ENCODE measurements at regions not wholly inside any gene's neighbourhood (a gene's known extent, or its start where the extent isn't known, plus 50 kb on each side); places are given as distances from the start of the nearest gene placed in this dataset.
"Not testable (repeated sequence)": the region's sequence is repeated elsewhere in the genome, so short reads cannot be mapped to it uniquely, and the experiment has no call there.

DNA sequence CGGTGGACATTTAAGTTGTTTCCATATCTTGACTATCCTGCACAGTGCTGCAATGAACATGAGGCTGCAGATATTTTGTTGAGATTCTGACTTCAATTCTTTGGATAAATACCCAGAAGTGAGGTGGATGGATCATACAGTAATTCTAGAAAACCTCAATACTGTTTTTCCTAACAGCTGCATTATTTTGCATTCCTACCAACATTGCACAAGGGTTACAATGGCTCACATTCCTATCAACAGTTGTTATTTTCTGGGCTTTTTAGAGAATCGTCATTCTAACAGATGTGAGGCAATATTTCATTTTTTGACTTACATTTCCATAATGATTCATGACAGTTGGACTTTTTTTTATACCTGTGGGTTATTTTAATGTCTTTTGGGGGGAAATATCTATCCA is 716.9 kb upstream of the ANO3 start:
- DNase-seq (ENCODE audit: low spot score) = no peak

DNA sequence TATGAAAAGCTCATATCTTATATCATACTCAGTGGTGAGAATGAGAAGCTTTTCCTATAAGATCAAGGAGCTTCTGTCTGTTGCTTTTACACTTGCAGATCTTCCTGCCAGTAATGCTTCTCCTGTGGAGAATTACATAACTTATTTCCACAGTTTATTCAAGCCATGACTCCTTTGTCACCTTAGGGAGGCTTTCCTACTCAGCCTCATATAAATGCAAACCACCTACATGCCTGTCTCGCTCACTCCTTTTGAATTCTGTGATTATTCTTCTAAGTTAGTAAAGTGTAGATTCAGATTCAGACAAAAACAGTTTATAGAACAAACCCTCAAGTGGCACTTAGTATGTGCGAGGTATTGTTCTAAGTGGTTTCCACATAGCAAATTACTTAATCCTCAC is 716.1 kb upstream of the ANO3 start:
- no peak for DNase-seq (ENCODE audit: low spot score)

DNA sequence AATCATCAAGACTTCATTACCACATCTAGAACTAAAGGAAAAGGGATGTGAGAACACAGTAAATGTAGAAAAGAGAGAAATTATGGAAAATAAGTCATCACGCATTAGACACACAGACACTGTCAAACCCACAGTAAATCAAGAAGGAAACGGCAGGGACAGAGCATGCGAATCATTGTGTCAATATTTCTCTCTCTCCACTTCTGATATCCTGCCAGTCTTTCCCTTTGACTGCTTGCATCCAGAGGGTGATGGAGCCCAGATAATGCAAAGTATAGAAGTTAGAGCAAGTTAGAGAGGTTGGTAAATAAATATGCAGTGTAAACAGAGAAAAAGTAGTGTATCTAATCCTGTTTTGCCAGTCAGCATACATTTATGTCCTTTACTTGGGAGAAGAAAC is 706.8 kb upstream of the ANO3 start:
- no peak for DNase-seq (ENCODE audit: low spot score)

DNA sequence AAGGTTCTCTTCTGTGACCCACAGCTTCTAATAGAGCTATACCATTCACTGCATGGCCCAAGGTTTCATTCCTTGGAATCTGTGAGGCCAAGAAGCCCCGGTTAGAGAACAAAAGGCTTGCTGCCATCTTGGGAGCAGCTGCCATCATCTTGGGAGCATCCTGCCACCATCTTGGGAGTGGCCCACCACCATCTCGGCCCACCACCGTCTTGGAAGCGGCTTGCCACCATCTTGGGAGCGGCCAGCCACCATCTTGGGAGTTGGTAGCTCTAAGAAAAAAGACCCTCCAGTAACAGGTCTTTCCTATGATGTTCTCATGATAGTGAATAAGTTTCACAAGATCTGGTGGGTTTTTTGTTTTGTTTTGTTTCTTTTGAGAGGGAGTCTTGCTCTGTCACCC is 703.9 kb upstream of the ANO3 start:
- no peak for DNase-seq (ENCODE audit: low spot score)

DNA sequence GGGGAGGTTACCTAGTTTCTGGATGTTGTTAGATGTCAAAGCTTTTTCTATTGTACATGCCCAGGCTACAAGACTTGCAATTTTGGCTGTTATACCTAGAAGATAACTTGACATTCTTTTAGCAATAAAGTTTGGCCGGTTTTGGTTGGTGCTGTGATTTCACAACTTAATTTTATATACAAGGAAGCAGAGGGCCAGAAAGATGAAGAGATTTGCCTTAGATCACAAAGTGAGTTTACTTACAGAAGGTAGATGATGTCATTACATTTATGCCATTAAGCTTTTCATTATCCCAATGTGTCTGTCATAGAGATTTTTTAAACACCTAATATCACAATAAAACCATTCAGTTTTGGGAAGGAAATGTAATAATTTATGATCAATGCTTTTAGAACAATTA is 698.7 kb upstream of the ANO3 start:
- no peak for DNase-seq (ENCODE audit: low spot score)

DNA sequence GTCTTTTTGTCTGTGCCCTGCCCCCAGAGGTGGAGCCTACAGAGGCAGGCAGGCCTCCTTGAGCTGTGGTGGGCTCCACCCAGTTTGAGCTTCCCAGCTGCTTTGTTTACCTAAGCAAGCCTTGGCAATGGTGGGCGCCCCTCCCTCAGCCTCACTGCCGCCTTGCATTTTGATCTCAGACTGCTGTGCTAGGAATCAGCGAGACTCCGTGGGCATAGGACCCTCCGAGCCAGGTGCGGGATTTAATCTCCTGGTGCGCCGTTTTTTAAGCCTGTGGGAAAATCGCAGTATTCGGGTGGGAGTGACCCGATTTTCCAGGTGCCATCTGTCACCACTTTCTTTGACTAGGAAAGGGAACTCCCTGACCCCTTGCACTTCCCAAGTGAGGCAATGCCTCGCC is 682.7 kb upstream of the ANO3 start:
- not testable (repeated sequence) for DNase-seq (ENCODE audit: low spot score)

DNA sequence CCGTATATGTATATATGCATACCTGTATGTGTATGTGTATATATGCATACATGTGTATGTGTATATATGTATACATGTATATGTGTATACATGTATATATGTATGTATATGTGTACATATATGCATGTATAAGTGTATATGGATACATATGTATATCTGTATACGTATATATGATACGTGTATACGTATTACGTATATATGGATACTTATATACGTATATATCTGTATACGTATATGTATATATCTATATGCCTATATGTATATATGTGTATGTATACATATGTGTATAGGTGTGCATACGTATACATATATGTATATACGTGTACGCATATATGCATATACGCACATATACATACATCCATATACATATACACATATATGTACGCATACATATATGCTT is 681.6 kb upstream of the ANO3 start:
- no peak for DNase-seq (ENCODE audit: low spot score)

DNA sequence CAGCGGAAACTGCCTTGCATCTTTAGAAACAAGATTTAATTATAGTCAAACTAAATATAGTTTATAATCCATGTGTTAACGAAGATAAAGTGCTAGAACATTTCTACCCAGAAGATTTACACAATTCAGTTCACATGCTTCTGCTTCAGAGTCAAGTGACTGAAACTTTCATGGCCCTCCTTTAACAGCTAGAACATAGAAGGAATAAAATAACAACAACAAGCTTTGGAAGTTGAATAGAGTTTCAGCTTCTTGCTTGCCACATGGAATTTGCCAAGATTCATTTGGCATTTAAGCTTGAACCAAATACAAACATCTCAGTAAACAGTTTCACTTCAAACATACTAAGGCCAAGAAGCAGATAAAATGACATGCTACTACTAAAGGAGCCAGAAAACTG is 676.3 kb upstream of the ANO3 start:
- DNase-seq (ENCODE audit: low spot score) = no peak

DNA sequence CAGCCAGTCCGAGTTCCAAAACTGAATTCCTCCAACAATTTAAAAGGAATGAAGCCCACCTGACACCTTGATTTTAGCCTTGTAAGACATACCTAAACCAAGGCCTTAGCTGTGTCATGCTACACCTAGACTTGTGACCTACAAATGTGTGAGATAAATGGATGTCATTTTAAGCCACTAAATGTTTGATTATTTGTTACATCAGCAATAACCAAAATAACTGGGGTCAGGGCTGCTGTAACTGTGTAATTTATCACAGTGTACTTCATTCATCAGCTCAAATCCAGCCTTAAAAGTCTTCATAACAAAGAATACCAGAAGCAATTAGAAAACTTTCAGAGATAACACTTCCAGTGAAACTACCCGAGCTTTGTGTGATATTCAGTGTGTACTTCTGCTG is 673.0 kb upstream of the ANO3 start:
- DNase-seq (ENCODE audit: low spot score) = no peak

DNA sequence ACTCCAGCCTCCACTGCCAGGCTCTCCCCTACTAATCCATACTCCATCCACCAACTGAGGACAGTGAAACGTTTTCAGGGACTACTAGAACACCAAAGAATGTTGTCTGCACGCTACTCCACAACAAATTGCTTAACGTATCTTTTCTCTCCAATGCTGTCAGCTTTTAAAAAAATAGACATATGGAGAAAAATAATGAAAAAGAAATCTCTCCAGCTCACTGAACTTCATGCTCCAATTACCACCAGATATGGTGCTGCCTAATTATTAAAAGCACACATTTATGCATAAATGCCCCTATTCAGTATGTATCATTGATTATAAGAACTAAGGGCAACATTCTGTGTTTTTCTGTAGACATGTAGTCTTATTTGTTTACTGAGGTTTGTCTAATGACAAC is 672.2 kb upstream of the ANO3 start:
- no peak for DNase-seq (ENCODE audit: low spot score)

DNA sequence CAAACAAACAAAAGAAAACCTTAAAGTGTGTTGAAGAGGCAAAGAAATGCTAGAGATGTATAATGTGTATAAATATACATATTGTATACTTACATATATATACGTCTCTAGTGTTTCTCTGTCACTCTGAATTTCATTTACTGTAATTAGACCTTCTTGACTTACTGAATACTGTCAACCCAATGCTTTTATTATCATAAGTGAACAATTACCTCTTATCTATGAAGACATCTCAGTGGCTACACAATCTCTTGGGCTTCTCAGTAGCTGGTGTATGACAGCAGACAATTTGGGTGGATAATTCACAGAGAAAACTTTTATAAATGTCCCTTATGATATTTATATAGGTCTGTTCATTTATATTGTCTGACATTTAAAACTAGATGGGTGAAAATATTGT is 664.1 kb upstream of the ANO3 start:
- DNase-seq (ENCODE audit: low spot score) = no peak

DNA sequence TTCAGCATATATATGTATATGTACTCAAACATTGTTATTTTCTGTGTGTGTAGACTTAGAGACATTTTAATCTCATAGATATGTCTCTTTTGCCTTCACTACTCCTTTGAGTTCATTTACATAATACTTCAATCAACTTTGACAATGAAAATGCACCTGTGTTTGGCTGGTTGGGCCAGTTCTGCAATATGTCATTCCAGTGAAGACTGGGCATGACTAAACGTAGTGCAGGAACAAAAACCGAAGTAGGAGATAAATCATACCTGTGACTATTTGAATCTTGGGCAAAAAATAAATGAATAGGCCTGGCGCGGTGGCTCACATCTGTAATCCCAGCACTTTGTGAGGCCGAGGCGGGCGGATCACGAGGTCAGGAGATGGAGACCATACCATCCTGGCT is 640.0 kb upstream of the ANO3 start:
- DNase-seq (ENCODE audit: low spot score) = no peak

DNA sequence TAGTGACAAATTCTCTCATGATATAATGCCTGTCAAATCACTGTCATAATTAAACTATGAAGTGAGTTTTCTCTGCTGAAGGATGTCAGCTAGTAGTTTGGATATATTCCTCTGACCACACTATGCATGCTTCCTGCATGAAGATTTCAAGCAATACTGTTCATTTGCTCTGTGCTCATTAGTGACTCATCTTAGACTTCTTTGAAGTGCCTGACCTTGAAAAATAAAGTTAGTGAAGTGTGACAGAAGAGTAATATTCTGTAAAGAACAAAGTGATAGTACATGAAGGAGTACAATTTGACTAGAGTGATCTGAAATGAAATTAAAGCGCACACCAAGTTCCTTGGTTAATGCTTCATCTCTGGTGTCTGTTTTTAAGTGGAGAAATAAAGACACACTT is 629.5 kb upstream of the ANO3 start:
- no peak for DNase-seq (ENCODE audit: low spot score)

DNA sequence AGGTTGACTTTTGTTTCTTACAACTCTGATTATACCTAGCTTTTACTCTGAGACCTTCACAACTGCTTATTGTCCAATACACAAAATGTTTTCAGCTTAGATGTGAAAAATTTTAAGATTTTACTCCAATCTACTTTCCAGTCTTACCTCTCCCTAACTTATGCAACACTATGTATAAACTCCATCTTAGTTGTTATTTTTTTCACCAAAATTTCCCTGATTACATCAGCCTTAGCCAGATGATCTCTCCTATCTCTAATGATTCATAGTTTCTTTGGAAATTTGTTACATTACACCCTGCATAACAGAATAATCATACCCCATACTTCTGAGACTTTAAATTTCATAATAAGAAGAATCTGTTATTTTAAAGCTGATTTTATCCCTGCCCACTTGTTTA is 621.0 kb upstream of the ANO3 start:
- no peak for DNase-seq (ENCODE audit: low spot score)

DNA sequence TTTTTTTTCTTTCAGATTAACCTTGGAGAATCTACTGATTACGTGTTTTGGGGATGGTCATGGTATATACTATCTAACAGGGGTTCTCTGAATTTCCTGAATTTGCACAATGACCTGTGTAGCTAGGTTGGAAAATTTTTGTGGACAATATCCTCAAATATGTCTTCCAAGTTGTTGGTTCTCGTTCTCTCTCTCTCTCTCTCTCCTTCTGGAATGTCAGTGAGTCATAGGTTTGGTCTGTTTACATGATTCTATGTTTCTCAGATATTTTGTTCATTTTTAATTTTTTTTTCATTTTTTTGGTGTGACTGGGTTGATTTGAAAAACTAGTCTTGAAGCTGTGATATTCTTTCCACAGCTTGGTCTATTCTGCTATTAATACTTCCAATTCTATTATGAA is 604.0 kb upstream of the ANO3 start:
- no peak for DNase-seq (ENCODE audit: low spot score)

DNA sequence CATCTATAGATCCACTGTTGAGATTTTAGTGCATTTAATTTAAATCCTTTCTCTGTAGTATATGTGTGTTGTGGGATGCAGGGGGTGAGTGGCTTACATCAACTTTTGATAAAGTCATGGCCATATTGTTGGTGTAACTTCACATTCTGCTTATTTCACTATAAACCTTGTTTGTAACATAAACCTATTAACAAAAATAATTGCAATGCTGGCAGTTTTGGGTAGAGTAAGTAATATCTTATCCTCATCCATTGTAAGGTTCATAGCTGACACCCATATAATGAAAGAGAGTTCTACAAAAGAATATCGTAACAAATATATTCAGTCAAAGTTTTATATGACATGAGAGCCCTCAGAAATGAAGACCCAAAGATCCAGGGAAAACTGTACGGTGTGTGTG is 601.7 kb upstream of the ANO3 start:
- no peak for DNase-seq (ENCODE audit: low spot score)

DNA sequence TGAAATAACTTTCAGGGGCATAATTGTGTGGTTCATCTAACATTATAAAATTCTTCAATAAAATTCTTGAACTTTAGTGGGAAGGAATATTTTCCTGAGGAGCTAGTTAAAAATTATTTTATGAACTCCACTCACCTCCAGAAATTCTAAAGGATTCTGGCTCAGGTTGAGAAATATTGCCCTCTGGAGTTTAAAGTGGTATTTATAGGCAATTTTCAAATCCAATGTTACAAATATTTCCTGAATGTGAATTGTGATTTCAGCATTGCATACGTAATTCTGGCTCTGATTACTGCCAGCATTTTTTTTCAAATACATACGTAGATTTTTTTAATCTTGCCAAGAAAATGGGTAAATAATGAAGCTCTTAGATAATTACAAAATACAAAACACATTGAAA is 598.2 kb upstream of the ANO3 start:
- DNase-seq (ENCODE audit: low spot score) = no peak

DNA sequence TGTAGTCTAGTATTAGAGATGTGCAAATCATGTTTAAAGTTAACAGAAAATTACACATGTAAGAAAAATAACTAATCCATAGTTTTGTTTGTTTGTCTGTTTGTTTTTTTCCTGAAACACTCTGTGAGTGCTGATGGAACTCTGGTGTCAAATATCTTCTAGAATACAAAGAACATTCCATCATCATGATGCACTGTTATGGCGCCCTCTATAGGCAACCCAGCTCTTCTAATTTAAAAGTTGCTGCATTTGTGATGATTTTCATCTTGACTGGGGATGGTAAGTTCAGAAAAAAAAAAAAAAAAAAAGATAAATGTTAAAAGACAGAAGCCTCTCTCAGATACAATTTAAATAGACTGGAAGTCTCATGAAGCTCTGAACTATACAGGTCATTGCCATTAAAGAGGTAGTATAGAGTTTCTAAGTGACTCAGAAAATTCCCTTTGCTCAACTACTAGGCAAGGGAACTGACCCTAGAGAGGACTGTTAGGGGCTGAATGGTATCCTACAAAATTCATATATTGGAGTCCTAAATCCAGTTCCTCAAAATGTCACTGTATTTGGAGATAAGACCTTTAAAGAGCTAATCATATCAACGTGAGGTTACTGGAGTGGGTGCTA is 597.2 kb upstream of the ANO3 start:
- peak; percentile 5 for DNase-seq (ENCODE audit: low spot score)

DNA sequence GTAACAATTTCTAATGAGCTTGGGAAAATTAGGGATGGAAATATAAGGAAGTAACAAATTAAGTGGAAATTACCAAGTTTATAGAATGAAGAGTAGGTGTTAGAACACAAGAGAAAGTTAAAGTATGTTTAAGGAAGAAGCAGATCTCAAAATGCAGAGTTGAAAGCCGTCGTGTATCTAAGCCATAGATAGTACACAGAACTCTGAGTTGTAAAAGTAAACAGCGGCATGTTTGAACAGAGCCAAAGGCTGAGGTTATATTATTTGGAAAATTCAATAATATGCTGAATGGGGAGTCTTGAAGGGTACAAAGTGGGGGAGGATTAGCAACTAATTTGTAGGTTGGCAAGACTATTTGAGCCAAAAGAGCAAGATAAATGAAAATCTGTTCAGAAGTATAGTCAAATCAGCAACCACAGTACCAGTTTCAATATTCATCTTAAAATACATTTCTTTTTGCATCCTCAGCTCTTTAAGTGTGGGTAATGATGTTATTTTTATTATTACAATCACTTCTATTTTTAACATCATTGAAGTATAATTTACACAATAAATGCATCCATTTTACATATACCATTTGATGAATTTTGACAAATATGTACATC is 594.8 kb upstream of the ANO3 start:
- no peak for DNase-seq (ENCODE audit: low spot score)

DNA sequence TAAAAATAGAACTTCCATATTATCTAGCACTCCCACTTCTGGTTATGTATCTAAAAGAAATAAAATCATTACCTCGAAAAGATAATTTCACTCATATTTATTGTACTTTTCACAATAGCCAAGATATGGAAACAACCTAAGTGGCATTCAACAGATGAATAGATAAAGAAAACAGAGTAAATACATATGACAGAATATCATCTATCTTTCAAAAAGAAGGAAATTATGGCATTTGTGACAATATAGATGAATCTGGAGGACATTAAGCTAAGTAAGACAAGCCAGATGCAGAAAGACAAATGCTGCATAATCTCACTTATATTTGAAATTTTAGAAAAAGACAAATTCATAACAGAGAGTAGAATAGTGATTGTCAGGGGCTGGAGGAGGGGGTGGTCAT is 590.0 kb upstream of the ANO3 start:
- no peak for DNase-seq (ENCODE audit: low spot score)

DNA sequence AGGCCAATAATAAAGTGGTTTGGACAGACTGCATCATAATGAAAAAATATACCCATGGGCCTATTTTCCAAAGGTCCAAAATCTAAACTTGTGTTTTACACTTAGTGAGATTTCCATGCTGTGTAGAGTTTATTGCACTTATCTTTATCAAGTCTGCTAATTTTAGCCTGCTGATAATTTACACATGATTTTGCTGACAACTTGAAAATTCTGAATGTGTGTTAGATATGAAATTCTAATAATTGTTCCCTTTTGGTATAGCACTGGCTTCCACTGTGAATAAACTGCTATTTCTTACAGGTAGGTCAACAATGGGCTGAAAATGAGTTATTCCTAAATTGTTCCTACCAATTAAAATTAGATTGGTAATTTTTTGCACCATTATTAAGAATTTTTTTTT is 589.1 kb upstream of the ANO3 start:
- no peak for DNase-seq (ENCODE audit: low spot score)

DNA sequence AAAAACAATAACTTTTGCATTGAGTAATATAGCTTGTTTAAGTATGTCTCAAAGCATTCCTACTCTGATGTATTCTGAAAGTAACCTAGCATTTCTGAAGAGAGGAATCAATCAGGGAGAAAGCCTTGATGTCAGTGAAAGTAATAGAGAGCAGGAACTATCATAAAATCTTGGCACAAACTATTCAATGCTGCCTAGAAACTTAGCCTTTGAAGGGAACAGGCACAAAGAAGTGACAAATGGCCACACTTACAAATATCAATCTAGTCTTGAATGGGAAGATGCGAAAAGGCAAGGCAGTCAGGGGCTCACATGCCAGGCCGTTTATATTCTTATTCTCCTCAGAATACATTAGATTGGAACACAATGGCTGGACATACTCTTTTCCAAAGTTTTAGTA is 576.5 kb upstream of the ANO3 start:
- no peak for DNase-seq (ENCODE audit: low spot score)

DNA sequence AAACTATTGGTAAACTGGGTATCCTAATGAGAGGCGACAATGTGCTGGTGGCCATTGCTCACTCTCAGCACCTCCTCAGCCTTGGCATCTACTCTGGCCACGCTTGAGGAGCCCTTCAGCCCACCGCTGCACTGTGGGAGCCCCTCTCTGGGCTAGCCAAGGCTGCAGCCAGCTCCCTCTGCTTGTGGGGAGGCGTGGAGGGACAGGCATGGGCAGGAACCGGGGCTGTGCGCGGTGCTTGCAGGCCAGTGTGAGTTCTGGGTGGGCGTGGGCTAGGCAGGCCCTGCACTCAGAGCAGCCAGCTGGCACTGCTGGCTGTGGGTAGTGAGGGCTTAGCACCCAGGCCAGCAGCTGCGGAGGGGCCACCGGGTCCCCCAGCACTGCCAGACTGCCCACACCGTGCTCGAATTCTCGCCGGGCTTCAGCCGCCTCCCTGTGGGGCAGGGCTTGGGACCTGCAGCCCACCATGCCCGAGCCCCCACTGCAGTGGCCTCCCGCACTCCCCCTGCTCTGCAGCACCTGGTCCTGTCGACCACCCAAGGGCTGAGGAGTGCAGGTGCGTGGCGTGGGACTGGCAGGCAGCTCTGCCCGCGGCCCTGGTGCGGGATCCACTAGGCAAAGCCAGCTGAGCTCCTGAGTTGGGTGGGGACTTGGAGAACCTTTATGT is 575.9 kb upstream of the ANO3 start:
- DNase-seq (ENCODE audit: low spot score) = no peak

DNA sequence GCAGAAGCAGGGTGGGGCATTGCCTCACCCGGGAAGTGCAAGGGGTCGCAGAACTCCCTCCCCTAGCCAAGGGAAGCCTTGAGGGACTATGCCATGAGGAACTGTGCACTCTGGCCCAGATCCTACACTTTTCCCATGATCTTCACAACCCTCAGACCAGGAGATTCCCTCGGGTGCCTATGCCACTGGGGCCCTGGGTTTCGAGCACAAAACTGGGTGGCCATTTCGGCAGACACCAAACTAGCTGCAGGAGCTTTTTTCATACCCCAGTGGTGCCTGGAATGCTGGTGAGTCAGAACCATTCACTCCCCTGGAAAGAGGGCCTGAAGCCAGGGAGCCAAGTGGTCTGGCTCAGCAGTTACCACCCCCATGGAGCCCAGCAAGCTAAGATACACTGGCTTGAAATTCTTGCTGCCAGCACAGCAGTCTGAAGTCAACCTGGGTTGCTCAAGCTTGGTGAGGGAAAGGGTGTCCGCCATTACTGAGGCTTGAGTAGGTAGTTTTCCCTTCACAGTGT is 573.7 kb upstream of the ANO3 start:
- no peak for DNase-seq (ENCODE audit: low spot score)
